NAMALWA (cell line): ENCODE measurements at regions not wholly inside any gene's neighbourhood (a gene's known extent, or its start where the extent isn't known, plus 50 kb on each side); places are given as distances from the start of the nearest gene placed in this dataset.

Source experiments
- DNase-seq: peaks from one replicate; pipeline ENCODE4 v3.0.0-alpha.2; 2015; ENCODE audit warnings: low spot score

GRCh38 chr4:152159773-152160172 is 376.1 kb downstream of the FBXW7 start:
- no peak for DNase-seq

- no peak for DNase-seq
Observed at GRCh38 chr4:152158225-152158624, 377.7 kb downstream of the FBXW7 start.

DNA sequence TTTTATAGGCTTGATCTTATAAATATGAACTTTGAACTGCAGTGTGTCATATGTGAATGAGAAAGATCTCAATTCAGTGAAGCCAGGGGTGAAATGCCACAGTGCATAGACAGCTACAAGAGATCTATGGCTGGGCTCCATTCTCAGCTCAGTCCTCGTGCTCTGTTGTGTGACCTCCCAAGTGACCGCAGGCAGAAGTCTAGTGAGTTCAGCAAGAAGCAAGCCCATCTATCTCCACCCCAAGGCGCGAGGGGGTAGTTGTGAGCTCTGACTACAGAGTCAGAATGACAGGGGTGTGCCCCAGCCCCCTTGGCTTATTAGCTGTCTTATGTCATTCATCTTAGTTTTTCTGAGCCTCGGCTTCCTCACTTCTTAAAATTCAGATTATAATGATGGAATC is 378.3 kb downstream of the FBXW7 start:
- no peak for DNase-seq

GRCh38 chr4:152156442-152156841 is 379.4 kb downstream of the FBXW7 start:
- no peak for DNase-seq

- no peak for DNase-seq
Observed at GRCh38 chr4:152155070-152155469, 380.8 kb downstream of the FBXW7 start.

- DNase-seq: no peak
Observed at GRCh38 chr4:152154433-152154832, 381.5 kb downstream of the FBXW7 start.

DNA sequence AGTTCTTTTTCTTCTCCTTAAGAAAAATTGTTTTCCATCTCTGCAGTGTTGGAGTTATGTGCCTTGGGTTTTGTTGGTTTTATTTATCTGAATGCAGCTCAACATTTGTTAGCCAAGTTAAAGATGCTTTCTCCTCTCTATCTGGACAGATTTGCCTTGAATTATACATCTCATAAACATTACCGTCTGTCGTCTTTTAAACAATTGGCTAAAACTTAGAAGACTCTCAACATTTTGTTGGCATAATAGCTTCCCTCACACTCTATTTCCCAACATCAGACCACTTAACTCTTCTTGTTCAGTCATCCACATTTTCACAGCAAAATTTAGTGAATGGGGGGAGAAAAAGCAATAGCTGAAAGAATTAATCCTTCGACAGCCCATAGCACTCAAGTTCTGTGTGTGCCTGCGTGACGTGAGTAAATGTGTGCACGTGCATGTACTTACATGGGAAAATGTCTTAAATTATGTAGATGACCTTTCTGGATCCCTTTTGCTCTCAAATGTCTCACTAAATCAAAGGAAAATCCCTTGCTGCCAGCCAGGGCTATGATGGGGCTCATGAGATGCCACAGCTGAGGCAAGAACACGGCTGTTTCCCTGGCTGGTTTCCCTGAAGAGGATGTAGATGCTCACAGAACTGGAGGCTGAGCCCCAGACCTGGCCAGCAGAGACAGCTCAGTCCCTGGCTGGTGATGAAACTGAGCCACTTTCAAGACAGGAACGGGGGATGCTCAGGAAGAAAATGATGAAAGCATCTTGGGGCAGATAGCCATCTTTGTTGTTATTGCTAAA is 382.2 kb downstream of the FBXW7 start:
- no peak for DNase-seq

DNA sequence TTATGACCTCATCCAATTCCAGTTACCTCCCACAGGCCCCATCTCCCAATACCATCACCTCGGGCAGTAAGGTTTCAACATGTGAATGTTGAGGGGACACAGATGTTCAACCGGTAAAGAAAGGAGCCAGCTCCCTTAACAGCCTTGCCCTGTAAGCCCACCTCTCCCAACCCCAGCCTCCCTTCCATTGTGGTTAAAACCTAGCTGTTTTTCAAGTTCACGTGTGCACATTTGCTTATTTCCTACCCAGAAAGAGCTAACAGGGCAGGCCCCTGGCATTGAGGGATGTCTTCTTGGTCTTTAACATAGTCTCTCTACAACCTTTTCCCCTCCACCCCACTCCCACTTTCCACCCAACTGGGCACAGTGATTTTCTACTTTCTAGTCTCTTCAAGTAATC is 385.7 kb downstream of the FBXW7 start:
- no peak for DNase-seq

DNA sequence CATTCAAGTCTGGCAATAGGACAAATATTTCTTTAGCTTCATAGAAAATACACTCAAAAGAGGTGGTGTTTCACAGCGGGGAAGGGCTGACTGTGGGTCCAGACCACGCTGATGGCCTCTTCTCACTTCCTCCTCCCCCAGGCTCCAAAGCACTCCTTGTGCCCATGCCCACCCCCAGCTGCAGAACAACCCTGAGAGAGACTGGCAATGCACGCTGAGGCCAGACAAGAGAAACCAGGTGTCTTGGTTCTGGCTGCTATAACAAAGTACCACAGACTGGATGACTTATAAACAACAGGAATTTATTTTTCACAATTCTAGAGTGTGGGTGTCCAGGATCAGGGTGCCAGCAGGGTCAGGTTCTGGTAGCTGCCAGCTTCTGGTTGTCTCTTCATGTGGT is 386.1 kb downstream of the FBXW7 start:
- no peak for DNase-seq

- DNase-seq: no peak
Observed at GRCh38 chr4:152148057-152148456, 387.2 kb upstream of the GATB start.

DNA sequence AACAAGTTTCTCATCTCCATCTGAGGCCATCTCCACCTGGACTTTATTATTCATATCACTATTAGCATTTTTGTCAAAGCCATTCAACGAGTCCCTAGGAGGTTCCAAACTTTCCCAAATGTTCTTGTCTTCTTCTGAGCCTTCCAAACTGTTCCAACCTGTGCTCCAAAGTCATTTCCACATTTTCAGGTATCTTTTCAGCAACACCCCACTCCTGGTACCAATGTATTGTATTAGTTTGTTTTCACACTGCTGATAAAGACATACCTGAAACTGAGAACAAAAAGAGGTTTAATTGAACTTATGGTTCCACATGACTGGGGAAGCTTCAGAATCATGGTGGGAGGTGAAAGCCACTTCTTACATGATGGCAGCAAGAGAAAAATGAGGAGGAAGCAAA is 385.4 kb upstream of the GATB start:
- no peak for DNase-seq

- no peak for DNase-seq
Observed at GRCh38 chr4:152143806-152144205, 383.0 kb upstream of the GATB start.

- DNase-seq: no peak
Observed at GRCh38 chr4:152138451-152138850, 377.6 kb upstream of the GATB start.

DNA sequence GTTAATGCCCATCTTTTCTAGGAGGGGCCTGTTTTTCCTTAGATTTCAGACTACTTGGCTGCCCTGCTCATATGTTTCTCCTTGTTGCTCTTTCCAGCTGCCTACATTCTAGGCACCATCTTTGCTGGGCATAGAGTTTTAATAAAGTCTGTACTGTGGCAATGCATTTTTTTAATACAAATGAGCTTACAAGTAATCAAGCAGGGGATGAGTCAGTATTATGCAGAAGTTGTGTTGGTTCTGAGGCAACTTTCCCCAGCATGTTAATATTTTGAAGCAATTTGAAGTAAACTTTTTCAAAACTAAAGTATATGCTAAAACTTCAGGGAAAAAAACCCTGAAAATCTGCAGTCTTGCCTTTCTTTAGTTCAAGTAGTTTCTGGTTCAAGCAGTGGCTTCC is 372.0 kb upstream of the GATB start:
- DNase-seq: no peak

GRCh38 chr4:152128356-152128755 is 367.5 kb upstream of the GATB start:
- DNase-seq: no peak

DNA sequence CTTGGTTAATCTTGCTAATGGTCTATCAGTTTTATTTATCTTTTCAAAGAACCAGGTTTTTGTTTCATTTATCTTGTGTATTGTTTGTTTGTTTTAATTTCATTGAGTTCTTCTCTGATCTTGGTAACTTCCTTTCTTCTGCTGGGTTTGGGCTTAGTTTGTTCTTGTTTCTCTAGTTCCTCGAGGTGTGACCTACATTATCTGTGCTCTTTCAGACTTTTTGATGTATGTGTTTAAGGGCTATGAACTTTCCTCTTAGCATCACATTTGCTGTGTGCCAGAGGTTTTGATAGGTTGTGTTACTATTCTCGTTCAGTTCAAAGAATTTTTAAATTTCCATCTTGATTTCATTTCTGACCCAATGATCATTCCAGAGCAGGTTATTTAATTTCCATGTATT is 365.4 kb upstream of the GATB start:
- DNase-seq: no peak

- no peak for DNase-seq
Observed at GRCh38 chr4:152118819-152119553, 358.2 kb upstream of the GATB start.

DNA sequence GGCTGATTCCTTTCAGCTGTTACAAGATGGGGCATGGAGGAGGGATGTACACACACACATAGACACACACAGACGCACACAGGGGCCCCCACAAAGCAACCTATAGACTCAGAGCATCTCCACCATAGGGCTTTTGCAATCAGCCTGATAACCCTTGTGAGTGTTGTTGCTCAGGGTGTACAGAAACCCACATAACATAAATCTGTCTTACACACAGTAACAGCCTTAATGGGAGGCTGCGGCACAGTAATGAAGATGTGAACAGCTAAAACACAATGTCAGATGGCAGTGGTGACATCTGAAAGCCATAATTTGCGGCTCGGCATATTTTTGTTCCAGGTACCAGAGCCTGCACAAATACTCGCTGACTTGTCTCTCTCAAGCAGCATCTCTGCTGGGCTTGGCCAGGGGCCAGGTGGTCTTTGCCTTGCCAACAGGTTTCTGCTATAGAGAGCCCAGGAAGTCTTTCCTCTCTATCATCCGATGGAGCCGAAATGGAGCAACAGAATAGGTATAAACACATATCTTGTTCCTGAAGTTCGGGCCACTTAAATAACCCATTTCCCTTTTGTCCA is 357.2 kb upstream of the GATB start:
- DNase-seq: no peak

- DNase-seq: no peak
Observed at GRCh38 chr4:152117520-152117919, 356.7 kb upstream of the GATB start.

- no peak for DNase-seq
Observed at GRCh38 chr4:152117054-152117453, 356.2 kb upstream of the GATB start.

GRCh38 chr4:152115794-152116193 is 355.0 kb upstream of the GATB start:
- DNase-seq: no peak

DNA sequence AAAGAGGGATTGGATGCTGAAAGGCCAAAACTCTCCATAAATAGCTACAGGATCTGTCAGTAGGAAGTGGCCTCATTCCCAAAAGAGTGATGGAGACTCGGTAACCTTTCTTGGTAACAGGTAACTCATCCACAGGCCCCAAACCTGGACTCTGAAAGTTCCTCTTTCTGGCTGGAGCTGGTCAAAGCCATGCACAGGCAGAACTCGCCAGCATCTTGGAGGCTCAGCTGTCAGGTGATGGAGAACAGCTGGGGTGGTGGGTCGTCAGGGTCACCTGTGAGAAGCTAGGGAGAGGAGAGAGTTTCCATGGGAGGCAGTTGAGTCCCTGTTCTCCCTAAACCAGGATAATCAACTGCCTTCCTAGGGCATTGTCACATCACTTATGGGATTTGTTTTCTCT is 354.3 kb upstream of the GATB start:
- no peak for DNase-seq

DNA sequence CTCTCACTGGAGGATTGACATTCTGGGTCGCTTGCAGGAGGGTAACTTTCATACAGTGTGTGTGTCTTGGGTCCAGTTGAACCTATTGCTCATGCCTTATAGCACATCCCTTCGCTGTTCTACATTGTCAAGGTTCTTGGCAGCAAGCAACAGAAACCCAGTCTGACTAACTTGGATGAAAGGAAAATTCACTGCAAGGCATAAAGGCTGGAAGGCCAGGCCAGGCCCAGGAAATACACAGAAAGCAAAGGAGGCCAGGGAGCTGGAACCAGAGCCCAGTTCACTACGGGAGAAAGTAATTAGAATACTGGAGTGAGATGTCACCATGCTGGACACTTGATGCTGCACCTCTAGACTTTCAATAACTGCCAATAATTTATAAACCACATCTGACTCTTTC is 353.8 kb upstream of the GATB start:
- no peak for DNase-seq
